ENCODE measurements at regions not wholly inside any gene's neighbourhood (a gene's known extent, or its start where the extent isn't known, plus 50 kb on each side); places are given as distances from the start of the nearest gene placed in this dataset.
"Not testable (repeated sequence)": the region's sequence is repeated elsewhere in the genome, so short reads cannot be mapped to it uniquely, and the experiment has no call there.

- not testable (repeated sequence) for H3K27ac ChIP-seq (ENCODE audit: low read length); H3K36me3 ChIP-seq (ENCODE audit: control insufficient read depth, insufficient read depth, low read length); DNase-seq; H3K9me3 ChIP-seq (ENCODE audit: control insufficient read depth, low read depth, low read length); H3K27me3 ChIP-seq (ENCODE audit: control insufficient read depth, insufficient read depth, low read length); H3K4me3 ChIP-seq (ENCODE audit: low read length)
- WGBS (ENCODE audit: insufficient coverage, low lambda C conversion rate), result no CpG with 5 or more reads among the region's 3 CpGs
- peaks cover 28% of the 10 kb centered on the region for H3K4me1 ChIP-seq (ENCODE audit: control insufficient read depth, insufficient read depth, low read length)
Measured at GRCh38 chr4:186847429-186848131, 123.9 kb upstream of the FAT1 start.

DNA sequence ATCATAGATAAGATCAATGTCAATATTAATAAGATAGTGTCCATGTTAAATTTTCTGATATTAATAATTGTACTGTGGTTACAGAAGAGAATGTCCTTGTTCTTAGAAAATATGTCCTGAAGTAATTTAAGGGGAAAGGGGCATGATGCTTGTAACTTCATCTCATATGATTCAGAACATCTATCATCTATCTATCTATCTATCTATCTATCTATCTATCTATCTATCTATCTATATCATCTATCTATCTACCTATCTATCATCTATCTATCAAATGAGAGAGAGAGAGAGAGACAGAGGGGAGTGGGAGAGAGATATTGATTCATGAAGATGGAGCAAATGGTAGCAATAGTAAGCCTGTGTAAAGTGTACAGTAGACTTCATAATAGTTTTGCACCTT lies 124.8 kb upstream of the FAT1 start:
- Histone ChIP-seq H3K9me3 (ENCODE audit: control insufficient read depth, low read depth, low read length) (no peaks in the 10 kb centered on the region), H3K27ac (ENCODE audit: low read length) (no peak overlapping the region), H3K27me3 (ENCODE audit: control insufficient read depth, insufficient read depth, low read length) (no peaks in the 10 kb centered on the region), H3K36me3 (ENCODE audit: control insufficient read depth, insufficient read depth, low read length) (no peaks in the 10 kb centered on the region), H3K4me3 (ENCODE audit: low read length) (no peak overlapping the region), H3K4me1 (ENCODE audit: control insufficient read depth, insufficient read depth, low read length) (peaks cover 30% of the 10 kb centered on the region)
- DNase-seq, result no peak

GRCh38 chr4:186851291-186852072 lies 127.8 kb upstream of the FAT1 start:
- peaks cover 24% of the 10 kb centered on the region for H3K4me1 ChIP-seq (ENCODE audit: control insufficient read depth, insufficient read depth, low read length)
- H3K4me3 ChIP-seq (ENCODE audit: low read length), result no peak overlapping the region
- H3K36me3 ChIP-seq (ENCODE audit: control insufficient read depth, insufficient read depth, low read length), result no peaks in the 10 kb centered on the region
- no CpG with 5 or more reads among the region's 2 CpGs for WGBS (ENCODE audit: insufficient coverage, low lambda C conversion rate)
- H3K9me3 ChIP-seq (ENCODE audit: control insufficient read depth, low read depth, low read length), result no peaks in the 10 kb centered on the region
- no peaks in the 10 kb centered on the region for H3K27me3 ChIP-seq (ENCODE audit: control insufficient read depth, insufficient read depth, low read length)
- DNase-seq, result peak in 1 of 2 donors; percentile 34
- H3K27ac ChIP-seq (ENCODE audit: low read length), result peak overlapping the region; percentile 84

GRCh38 chr4:186852073-186852420 lies 128.4 kb upstream of the FAT1 start:
- WGBS (ENCODE audit: insufficient coverage, low lambda C conversion rate), result 67% methylated on average over 1 of the region's 2 CpGs
- DNase-seq, result peak; percentile 87 to 94
- Histone ChIP-seq H3K27me3 (ENCODE audit: control insufficient read depth, insufficient read depth, low read length) (no peaks in the 10 kb centered on the region), H3K9me3 (ENCODE audit: control insufficient read depth, low read depth, low read length) (no peaks in the 10 kb centered on the region), H3K36me3 (ENCODE audit: control insufficient read depth, insufficient read depth, low read length) (no peaks in the 10 kb centered on the region), H3K4me1 (ENCODE audit: control insufficient read depth, insufficient read depth, low read length) (peaks cover 24% of the 10 kb centered on the region), H3K27ac (ENCODE audit: low read length) (peak overlapping the region; percentile 84), H3K4me3 (ENCODE audit: low read length) (no peak overlapping the region)

DNA sequence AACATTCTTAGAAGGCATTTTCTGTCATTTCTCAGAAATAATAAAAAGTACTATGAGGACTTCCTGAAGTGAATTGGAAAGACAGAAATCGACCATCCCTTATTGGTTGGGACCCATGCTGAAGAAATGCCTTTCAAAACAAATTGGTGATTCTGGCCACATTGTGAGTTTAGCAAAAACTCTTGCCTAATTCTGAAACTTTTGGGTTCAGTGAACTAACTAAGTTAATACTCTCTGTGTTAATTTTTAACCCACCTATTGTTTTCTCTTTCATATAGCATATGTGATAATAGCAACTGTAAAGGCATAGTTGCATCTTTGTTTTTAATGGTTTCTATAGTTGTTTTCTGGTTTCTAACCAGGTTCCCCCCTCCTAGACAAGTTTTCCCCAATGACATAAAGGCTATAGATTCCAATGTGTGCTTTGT lies 129.3 kb upstream of the FAT1 start:
- Histone ChIP-seq H3K36me3 (ENCODE audit: control insufficient read depth, insufficient read depth, low read length) (no peaks in the 10 kb centered on the region), H3K9me3 (ENCODE audit: control insufficient read depth, low read depth, low read length) (no peaks in the 10 kb centered on the region), H3K27me3 (ENCODE audit: control insufficient read depth, insufficient read depth, low read length) (no peaks in the 10 kb centered on the region), H3K4me3 (ENCODE audit: low read length) (no peak overlapping the region), H3K4me1 (ENCODE audit: control insufficient read depth, insufficient read depth, low read length) (peaks cover 24% of the 10 kb centered on the region), H3K27ac (ENCODE audit: low read length) (peak overlapping the region; percentile 84)
- no CpG with 5 or more reads among the region's 1 CpG for WGBS (ENCODE audit: insufficient coverage, low lambda C conversion rate)
- peak in 1 of 2 donors; percentile 65 for DNase-seq

DNA sequence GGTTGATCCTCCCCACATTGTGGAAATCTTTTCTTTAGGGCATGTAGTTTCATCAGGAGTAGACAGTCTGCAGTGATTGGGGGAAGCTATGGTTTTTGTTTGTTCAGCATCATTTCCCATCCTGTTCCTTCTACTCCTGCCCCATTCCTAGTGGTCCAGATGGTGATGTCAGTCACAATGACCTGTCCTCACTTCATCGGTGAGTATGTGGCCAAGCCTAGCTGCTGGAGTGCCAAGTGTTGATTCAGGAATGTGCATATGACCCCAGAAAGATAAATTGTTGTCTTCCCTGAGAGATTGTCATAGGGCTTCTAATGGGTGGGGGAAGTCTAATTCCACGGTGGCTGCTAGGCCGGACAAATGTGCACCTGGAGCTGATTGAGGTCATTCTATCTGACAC lies 130.6 kb upstream of the FAT1 start:
- WGBS (ENCODE audit: insufficient coverage, low lambda C conversion rate), result no CpG with 5 or more reads among the region's 3 CpGs

GRCh38 chr4:186855111-186855510 lies 131.5 kb upstream of the FAT1 start:
- no peak overlapping the region for H3K4me3 ChIP-seq (ENCODE audit: low read length)
- H3K27me3 ChIP-seq (ENCODE audit: control insufficient read depth, insufficient read depth, low read length), result no peaks in the 10 kb centered on the region
- H3K4me1 ChIP-seq (ENCODE audit: control insufficient read depth, insufficient read depth, low read length), result peaks cover 24% of the 10 kb centered on the region
- no peaks in the 10 kb centered on the region for H3K36me3 ChIP-seq (ENCODE audit: control insufficient read depth, insufficient read depth, low read length)
- no peak for DNase-seq
- H3K27ac ChIP-seq (ENCODE audit: low read length), result no peak overlapping the region
- WGBS (ENCODE audit: insufficient coverage, low lambda C conversion rate), result 50% methylated on average over 1 of the region's 1 CpG
- H3K9me3 ChIP-seq (ENCODE audit: control insufficient read depth, low read depth, low read length), result no peaks in the 10 kb centered on the region

More for the DNA sequence above, 130.6 kb upstream of the FAT1 start:
- H3K9me3 ChIP-seq (ENCODE audit: control insufficient read depth, low read depth, low read length), result no peaks in the 10 kb centered on the region
- no peaks in the 10 kb centered on the region for H3K27me3 ChIP-seq (ENCODE audit: control insufficient read depth, insufficient read depth, low read length)
- DNase-seq, result peak in 1 of 2 donors; percentile 29
- peak overlapping the region; percentile 84 for H3K27ac ChIP-seq (ENCODE audit: low read length)
- H3K4me3 ChIP-seq (ENCODE audit: low read length), result no peak overlapping the region
- H3K36me3 ChIP-seq (ENCODE audit: control insufficient read depth, insufficient read depth, low read length), result no peaks in the 10 kb centered on the region
- peaks cover 24% of the 10 kb centered on the region for H3K4me1 ChIP-seq (ENCODE audit: control insufficient read depth, insufficient read depth, low read length)

DNA sequence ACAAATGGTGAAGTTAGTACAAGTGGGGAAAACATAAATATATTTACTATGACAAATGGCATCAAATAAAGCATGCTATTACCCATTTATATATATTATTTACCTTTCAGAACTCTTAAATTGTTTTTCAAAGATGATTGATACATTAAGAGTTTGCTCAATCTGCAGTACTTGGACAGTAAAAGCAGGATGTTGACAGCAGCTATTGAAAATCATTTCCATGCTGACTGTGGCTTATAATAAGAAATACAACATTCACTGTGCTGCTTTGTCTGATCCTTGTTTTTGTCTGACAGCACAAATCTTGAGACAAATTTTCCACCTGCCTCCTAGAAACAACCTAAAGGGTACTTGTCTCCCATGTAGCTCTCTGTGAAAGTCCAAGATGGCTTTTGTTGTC lies 134.1 kb upstream of the FAT1 start:
- Histone ChIP-seq H3K4me1 (ENCODE audit: control insufficient read depth, insufficient read depth, low read length) (peaks cover 14% of the 10 kb centered on the region), H3K36me3 (ENCODE audit: control insufficient read depth, insufficient read depth, low read length) (no peaks in the 10 kb centered on the region), H3K27ac (ENCODE audit: low read length) (no peak overlapping the region), H3K27me3 (ENCODE audit: control insufficient read depth, insufficient read depth, low read length) (no peaks in the 10 kb centered on the region), H3K4me3 (ENCODE audit: low read length) (no peak overlapping the region), H3K9me3 (ENCODE audit: control insufficient read depth, low read depth, low read length) (no peaks in the 10 kb centered on the region)
- DNase-seq, result no peak

- H3K27ac ChIP-seq (ENCODE audit: low read length), result no peak overlapping the region
- no peaks in the 10 kb centered on the region for H3K27me3 ChIP-seq (ENCODE audit: control insufficient read depth, insufficient read depth, low read length)
- no peaks in the 10 kb centered on the region for H3K9me3 ChIP-seq (ENCODE audit: control insufficient read depth, low read depth, low read length)
- WGBS (ENCODE audit: insufficient coverage, low lambda C conversion rate), result no CpG with 5 or more reads among the region's 1 CpG
- no peaks in the 10 kb centered on the region for H3K36me3 ChIP-seq (ENCODE audit: control insufficient read depth, insufficient read depth, low read length)
- no peak for DNase-seq
- peaks cover 12% of the 10 kb centered on the region for H3K4me1 ChIP-seq (ENCODE audit: control insufficient read depth, insufficient read depth, low read length)
- H3K4me3 ChIP-seq (ENCODE audit: low read length), result no peak overlapping the region
Measured at GRCh38 chr4:186858355-186858754, 134.7 kb upstream of the FAT1 start.

DNA sequence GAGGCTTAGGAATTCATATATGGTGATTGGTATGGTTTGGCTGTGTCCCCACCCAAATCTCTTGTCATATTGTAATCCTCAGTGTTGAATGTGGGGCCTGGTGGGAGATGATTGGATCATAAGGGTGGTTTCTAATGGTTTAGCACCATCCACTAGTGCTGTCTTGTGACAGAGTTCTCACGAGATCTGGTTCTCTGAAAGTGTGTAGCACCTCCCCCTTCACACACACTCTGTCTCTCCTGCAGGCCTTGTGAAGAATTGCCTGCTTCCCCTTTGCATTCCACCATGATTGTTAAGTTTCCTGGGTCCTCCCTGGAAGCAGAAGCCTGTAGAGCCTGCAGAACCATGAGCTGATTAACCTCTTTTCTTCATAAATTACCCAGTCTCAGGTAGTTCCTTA lies 135.8 kb upstream of the FAT1 start:
- no peaks in the 10 kb centered on the region for H3K27me3 ChIP-seq (ENCODE audit: control insufficient read depth, insufficient read depth, low read length)
- no peak overlapping the region for H3K27ac ChIP-seq (ENCODE audit: low read length)
- H3K36me3 ChIP-seq (ENCODE audit: control insufficient read depth, insufficient read depth, low read length), result no peaks in the 10 kb centered on the region
- peaks cover 3% of the 10 kb centered on the region for H3K4me1 ChIP-seq (ENCODE audit: control insufficient read depth, insufficient read depth, low read length)
- H3K4me3 ChIP-seq (ENCODE audit: low read length), result no peak overlapping the region
- no peaks in the 10 kb centered on the region for H3K9me3 ChIP-seq (ENCODE audit: control insufficient read depth, low read depth, low read length)
- DNase-seq, result no peak
- no CpG with 5 or more reads among the region's 1 CpG for WGBS (ENCODE audit: insufficient coverage, low lambda C conversion rate)

DNA sequence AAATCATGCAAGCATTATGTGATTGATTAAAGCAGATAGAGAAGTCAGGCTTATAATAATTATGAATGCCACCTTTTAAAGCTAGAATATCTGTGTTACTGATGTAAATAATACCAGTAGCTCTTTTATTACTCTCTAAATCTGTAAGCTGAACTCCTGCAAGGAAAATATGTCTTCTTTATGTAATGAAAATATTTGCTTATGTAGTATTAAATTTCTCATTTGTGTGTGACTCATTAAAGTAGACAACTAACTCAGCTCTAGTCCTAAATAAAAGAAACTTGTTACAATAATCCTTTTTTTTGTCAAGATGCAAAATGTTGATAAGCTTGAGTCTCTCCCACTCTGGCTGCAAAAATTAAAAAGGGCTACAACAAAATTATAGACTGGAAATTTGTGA lies 137.7 kb upstream of the FAT1 start:
- Histone ChIP-seq H3K27ac (ENCODE audit: low read length) (no peak overlapping the region), H3K27me3 (ENCODE audit: control insufficient read depth, insufficient read depth, low read length) (no peaks in the 10 kb centered on the region), H3K4me3 (ENCODE audit: low read length) (no peak overlapping the region), H3K4me1 (ENCODE audit: control insufficient read depth, insufficient read depth, low read length) (no peaks in the 10 kb centered on the region), H3K9me3 (ENCODE audit: control insufficient read depth, low read depth, low read length) (no peaks in the 10 kb centered on the region), H3K36me3 (ENCODE audit: control insufficient read depth, insufficient read depth, low read length) (no peaks in the 10 kb centered on the region)
- DNase-seq, result no peak
